Left lung (tissue), 4 donors: ENCODE measurements at regions not wholly inside any gene's neighbourhood (a gene's known extent, or its start where the extent isn't known, plus 50 kb on each side); places are given as distances from the start of the nearest gene placed in this dataset.
"Not testable (repeated sequence)": the region's sequence is repeated elsewhere in the genome, so short reads cannot be mapped to it uniquely, and the experiment has no call there.

ENCODE experiments used
- ATAC-seq: fragments of 200-7000 bp; cut with Tn5 transposase; one replicate; pipeline ENCODE4 v1.9.1; 2020; ENCODE audit warnings: moderate library complexity
- DNase-seq, 4 donors: peaks; one replicate each; pipeline ENCODE4 v3.0.0-alpha.2; 2013 to 2020
- H3K27ac ChIP-seq, 2 donors: fragments of 200-600 bp; sonication (generic) in 1 of 2; one replicate each; pipeline versions ENCODE4 v1.5.0 to v1.8.0; 2020 to 2021
- H3K27me3 ChIP-seq, 2 donors: fragments of 200-600 bp; sonication (generic) in 1 of 2; one replicate each; pipeline versions ENCODE4 v1.5.0 to v1.8.0; 2020 to 2021
- H3K36me3 ChIP-seq, 2 donors: fragments of 200-600 bp; sonication (generic) in 1 of 2; one replicate each; pipeline versions ENCODE4 v1.5.0 to v1.8.0; 2020 to 2021
- H3K4me1 ChIP-seq, 2 donors: fragments of 200-600 bp; one replicate each; pipeline ENCODE4 v1.8.0; 2021
- H3K4me3 ChIP-seq, 2 donors: fragments of 200-600 bp; sonication (generic) in 1 of 2; one replicate each; pipeline versions ENCODE4 v1.5.0 to v1.8.0; 2020 to 2021; ENCODE audit warnings: mild to moderate bottlenecking in 1 of 2
- H3K9me3 ChIP-seq, 2 donors: fragments of 200-600 bp; sonication (generic) in 1 of 2; one replicate each; pipeline versions ENCODE4 v1.5.0 to v1.8.0; 2020 to 2021
- CTCF ChIP-seq, 2 donors: fragments of 200-600 bp; sonication (generic) in 1 of 2; IDR thresholded peaks; one replicate each; pipeline versions ENCODE4 v1.5.0 to v1.8.0; 2021; ENCODE audit warnings: antibody characterized with exemption in 2 of 2
- intact Hi-C, 2 donors: fragments of 100-400 bp; cut with DNase I; formaldehyde crosslinking; loops; one replicate each; pipeline versions ENCODE4 v1.11.2 to v1.14.2; 2022
- donor health status: DM: no; HTN: yes; CAD: no.
- donor health status: DM: no; HTN: no; CAD: no.

GRCh38 chr1:119266386-119266785 is 102.2 kb upstream of the HAO2 start:
- H3K4me3 ChIP-seq: no peak overlapping the region
- no peak overlapping the region for H3K27ac ChIP-seq
- intact Hi-C loops: no loop called here
- no peak for TF ChIP-seq CTCF (IDR thresholded peaks at IDR 0.05)
- no peaks in the 10 kb centered on the region for H3K4me1 ChIP-seq
- H3K9me3 ChIP-seq: no peaks in the 10 kb centered on the region
- no peaks in the 10 kb centered on the region for H3K36me3 ChIP-seq
- H3K27me3 ChIP-seq: no peaks in the 10 kb centered on the region
- DNase-seq: no peak
- ATAC-seq: no peak

- H3K36me3 ChIP-seq: no peaks in the 10 kb centered on the region
- ATAC-seq: no peak
- H3K4me1 ChIP-seq: no peaks in the 10 kb centered on the region
- no peaks in the 10 kb centered on the region for H3K27me3 ChIP-seq
- intact Hi-C loops: no loop called here
- no peaks in the 10 kb centered on the region for H3K9me3 ChIP-seq
- no peak for TF ChIP-seq CTCF (IDR thresholded peaks at IDR 0.05)
- DNase-seq: no peak
- no peak overlapping the region for H3K27ac ChIP-seq
- H3K4me3 ChIP-seq: no peak overlapping the region
Measured at GRCh38 chr1:119266858-119267257, 101.7 kb upstream of the HAO2 start.

- H3K36me3 ChIP-seq, intact Hi-C loops, H3K9me3 ChIP-seq, H3K4me3 ChIP-seq, H3K27ac ChIP-seq, H3K27me3 ChIP-seq, ATAC-seq, H3K4me1 ChIP-seq, DNase-seq: not testable (repeated sequence)
Measured at GRCh38 chr1:119267288-119267687, 101.3 kb upstream of the HAO2 start.

GRCh38 chr1:119268879-119269278 is 99.7 kb upstream of the HAO2 start:
- no peak for DNase-seq
- no peak for TF ChIP-seq CTCF (IDR thresholded peaks at IDR 0.05)
- Histone ChIP-seq H3K4me1 (no peaks in the 10 kb centered on the region), H3K9me3 (no peaks in the 10 kb centered on the region), H3K4me3 (no peak overlapping the region), H3K27me3 (no peaks in the 10 kb centered on the region), H3K36me3 (no peaks in the 10 kb centered on the region), H3K27ac (no peak overlapping the region)
- no peak for ATAC-seq
- intact Hi-C loops: no loop called here

GRCh38 chr1:119275145-119276134 is 93.1 kb upstream of the HAO2 start:
- Histone ChIP-seq H3K36me3 (no peaks in the 10 kb centered on the region), H3K27ac (no peak overlapping the region), H3K9me3 (no peaks in the 10 kb centered on the region), H3K4me1 (no peaks in the 10 kb centered on the region), H3K4me3 (no peak overlapping the region), H3K27me3 (no peaks in the 10 kb centered on the region)
- DNase-seq (peak in 1 of 4 donors; percentile 54), ATAC-seq (peak; percentile 76)
- peak; percentile 55 to 74 for TF ChIP-seq CTCF (IDR thresholded peaks at IDR 0.05)
- intact Hi-C loops: no loop called here
